COLO668 (cell line): ENCODE measurements at regions not wholly inside any gene's neighbourhood (a gene's known extent, or its start where the extent isn't known, plus 50 kb on each side); places are given as distances from the start of the nearest gene placed in this dataset.
A peak's percentile ranks its signal among the peaks of the same experiment; 100 is the strongest.
"Not testable (repeated sequence)": the region's sequence is repeated elsewhere in the genome, so short reads cannot be mapped to it uniquely, and the experiment has no call there.

ENCODE experiments used
- DNase-seq: peaks from one replicate; lab custom pipeline; 2025; ENCODE audit not compliant: unreplicated experiment; lab: John Stamatoyannopoulos, UW

DNA sequence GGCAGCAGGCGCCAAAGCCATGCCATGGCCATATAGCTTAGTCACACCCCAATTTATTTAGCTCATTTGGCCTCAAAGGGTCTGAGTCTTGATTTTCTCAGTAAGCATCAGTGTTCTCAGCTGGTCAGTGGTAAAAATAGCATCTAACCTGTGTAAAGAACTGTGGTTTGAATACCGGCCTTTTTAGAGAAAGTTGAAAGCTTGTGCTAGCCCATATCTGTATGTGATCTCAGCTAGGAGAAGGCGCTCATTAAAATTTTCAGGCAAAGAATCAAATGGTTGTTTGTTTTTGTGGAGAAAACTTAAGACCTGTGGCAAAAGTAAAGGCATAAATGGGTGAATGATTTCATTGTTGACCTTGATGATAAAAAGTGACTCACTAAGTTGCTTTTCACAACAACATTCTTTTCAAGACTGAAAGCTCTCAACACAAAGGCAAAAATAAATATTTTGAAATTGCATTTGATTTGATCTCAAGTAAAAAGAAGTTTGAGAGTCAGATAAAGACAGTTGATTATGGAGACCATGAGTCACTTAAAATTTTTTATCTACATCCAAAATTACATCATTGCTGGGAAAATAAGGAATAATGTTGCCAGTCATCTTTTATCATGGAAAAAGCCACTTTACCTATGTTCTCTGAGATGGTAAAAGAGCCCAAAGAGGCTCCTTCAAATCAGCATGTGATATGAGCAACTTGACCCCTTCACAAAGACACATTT lies 128.5 kb upstream of the RGS6 start:
- no peak for DNase-seq

- no peak for DNase-seq
These were observed 127.2 kb upstream of the RGS6 start for GRCh38 chr14:71804992-71805391.

- DNase-seq = not testable (repeated sequence)
These were observed 125.2 kb upstream of the RGS6 start for GRCh38 chr14:71807049-71807448.

DNA sequence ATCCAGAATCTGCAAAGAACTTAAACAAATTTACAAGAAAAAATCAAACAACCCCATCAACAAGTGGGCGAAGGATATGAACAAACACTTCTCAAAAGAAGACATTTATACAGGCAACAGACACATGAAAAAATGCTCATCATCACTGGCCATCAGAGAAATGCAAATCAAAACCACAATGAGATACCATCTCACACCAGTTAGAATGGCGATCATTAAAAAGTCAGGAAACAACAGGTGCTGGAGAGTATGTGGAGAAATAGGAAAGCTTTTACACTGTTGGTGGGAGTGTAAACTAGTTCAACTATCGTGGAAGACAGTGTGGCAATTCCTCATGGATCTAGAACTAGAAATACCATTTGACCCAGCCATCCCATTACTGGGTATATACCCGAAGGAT lies 121.4 kb upstream of the RGS6 start:
- not testable (repeated sequence) for DNase-seq

DNA sequence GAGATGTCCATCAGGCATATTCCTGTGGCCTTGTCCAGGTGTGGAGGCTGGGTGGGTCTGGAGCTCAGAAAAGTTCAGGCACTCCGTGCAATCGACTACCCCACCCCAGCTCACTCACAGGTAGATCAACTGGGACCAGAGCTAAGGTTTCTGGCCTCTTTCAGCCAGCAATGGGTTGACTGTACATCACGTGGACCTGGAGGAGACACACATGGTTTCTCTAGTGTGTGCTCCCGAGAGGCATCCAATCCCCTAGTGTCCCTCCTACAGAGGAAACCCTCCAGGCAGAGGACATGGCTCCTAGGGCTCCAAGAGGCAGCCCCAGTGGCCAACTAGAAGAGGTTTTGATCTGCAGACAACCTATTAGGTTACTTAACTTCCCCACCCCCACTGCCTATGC lies 119.5 kb upstream of the RGS6 start:
- DNase-seq = no peak

DNA sequence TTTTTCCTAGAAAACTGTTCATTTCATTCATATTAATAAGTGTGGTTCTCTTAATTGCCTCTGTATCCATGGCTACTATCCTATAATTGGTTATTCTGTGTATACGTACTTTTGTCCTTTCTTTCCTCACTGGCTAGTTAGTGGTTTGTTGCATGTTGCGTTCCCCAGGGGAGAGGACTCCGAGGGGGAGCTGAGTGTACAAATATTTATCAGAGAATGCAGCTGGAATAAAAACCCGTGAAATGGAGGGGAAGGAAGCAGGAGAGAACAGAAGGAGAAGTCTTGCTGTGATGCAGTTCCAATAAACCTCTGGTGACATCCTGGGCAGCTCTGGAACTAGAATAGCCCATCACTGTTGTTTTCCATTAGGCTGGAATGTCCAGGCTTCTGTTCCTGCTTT lies 117.1 kb upstream of the RGS6 start:
- DNase-seq = no peak

- DNase-seq = no peak
These were observed 107.4 kb upstream of the RGS6 start for GRCh38 chr14:71824816-71825215.

- no peak for DNase-seq
These were observed 98.8 kb upstream of the RGS6 start for GRCh38 chr14:71833476-71833875.

- DNase-seq = no peak
These were observed 97.7 kb upstream of the RGS6 start for GRCh38 chr14:71834284-71835204.

DNA sequence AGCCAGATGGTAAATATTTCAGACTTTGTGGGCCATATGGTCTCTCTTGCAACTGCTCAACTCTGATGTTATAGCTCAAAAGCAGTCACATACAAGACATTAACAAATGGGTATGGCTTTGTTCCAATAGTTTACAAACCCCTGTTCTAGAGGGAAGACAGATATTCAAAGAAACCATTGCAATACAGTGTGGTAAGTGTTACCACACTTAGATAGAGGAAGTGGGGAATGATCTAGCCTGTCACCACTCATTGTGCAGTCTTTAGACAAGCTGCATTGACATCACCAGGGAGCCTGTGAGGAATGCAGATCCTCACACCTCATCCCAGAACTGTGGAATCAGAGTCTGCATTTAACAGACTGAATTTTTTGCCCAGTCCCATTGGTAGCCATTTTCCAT lies 80.0 kb upstream of the RGS6 start:
- DNase-seq = no peak

- peak; percentile 54 for DNase-seq
These were observed 76.7 kb upstream of the RGS6 start for GRCh38 chr14:71855399-71856036.

- no peak for DNase-seq
These were observed 75.9 kb upstream of the RGS6 start for GRCh38 chr14:71856199-71856919.

DNA sequence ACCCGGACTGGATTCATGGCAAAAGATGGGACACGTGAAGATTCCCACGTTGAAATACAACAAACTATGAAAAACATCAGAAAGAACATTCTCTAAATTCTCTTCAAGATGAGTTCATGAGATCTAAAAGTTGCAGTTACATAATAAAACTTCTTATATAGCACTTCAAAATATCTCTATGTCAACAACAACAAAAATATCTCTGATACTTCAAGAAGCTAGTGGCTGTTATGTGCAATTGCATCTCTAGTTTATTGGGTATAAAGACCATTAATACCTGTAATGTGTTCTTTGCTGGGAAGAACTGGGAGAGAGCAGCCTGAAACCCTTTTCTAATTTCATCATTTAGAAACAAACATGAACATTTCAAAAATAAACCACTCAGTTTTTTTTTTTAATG lies 69.2 kb upstream of the RGS6 start:
- DNase-seq = no peak

GRCh38 chr14:71863766-71864165 lies 68.5 kb upstream of the RGS6 start:
- no peak for DNase-seq
